HEK293T (cell line): ENCODE measurements at regions not wholly inside any gene's neighbourhood (a gene's known extent, or its start where the extent isn't known, plus 50 kb on each side); places are given as distances from the start of the nearest gene placed in this dataset.
"Not testable (repeated sequence)": the region's sequence is repeated elsewhere in the genome, so short reads cannot be mapped to it uniquely, and the experiment has no call there.

Experiments
- CTCF ChIA-PET: fragments of 350-600 bp; formaldehyde crosslinking; extraction: SDS; loops from one replicate; lab custom pipeline; 2021; ENCODE audit warnings: antibody characterized with exemption, inconsistent platforms; lab: Yijun Ruan, JAX
- POLR2A ChIA-PET: fragments of 350-600 bp; formaldehyde crosslinking; extraction: SDS; loops from one replicate; lab custom pipeline; 2020; ENCODE audit warnings: antibody characterized with exemption, inconsistent platforms; lab: Yijun Ruan, JAX
- DNase-seq: peaks from one replicate; pipeline ENCODE4 v3.0.0; 2012; ENCODE audit warnings: mixed read lengths; ENCODE audit errors: extremely low spot score
- ARNT ChIP-seq: fragments of 450-650 bp; IDR thresholded peaks from 2 replicates; pipeline ENCODE4 v1.6.1; 2017; ENCODE audit warnings: mild to moderate bottlenecking
- BHLHE40 ChIP-seq: fragments of 450-650 bp; IDR thresholded peaks from 2 replicates; pipeline ENCODE4 v1.6.1; 2016; ENCODE audit warnings: mild to moderate bottlenecking, moderate library complexity, borderline replicate concordance
- CTBP1 ChIP-seq: fragments of 450-650 bp; IDR thresholded peaks from 2 replicates; pipeline ENCODE4 v1.6.1; 2016; ENCODE audit warnings: borderline replicate concordance
- ELF4 ChIP-seq: fragments of 450-650 bp; IDR thresholded peaks from 2 replicates; pipeline ENCODE4 v1.6.1; 2017; ENCODE audit warnings: antibody characterized with exemption
- FOXA1 ChIP-seq: fragments of 450-650 bp; IDR thresholded peaks from 2 replicates; pipeline ENCODE4 v1.6.1; 2016; ENCODE audit warnings: mild to moderate bottlenecking
- FOXK2 ChIP-seq: fragments of 450-650 bp; IDR thresholded peaks from 2 replicates; pipeline ENCODE4 v1.6.1; 2016; ENCODE audit warnings: mild to moderate bottlenecking
- FOXM1 ChIP-seq: fragments of 450-650 bp; IDR thresholded peaks from 2 replicates; pipeline ENCODE4 v1.6.1; 2017; ENCODE audit warnings: mild to moderate bottlenecking, borderline replicate concordance
- HDGF ChIP-seq: fragments of 450-650 bp; IDR thresholded peaks from 2 replicates; pipeline ENCODE4 v1.6.1; 2017; ENCODE audit warnings: antibody characterized with exemption, borderline replicate concordance
- L3MBTL2 ChIP-seq: fragments of 450-650 bp; conservative IDR thresholded peaks from 2 replicates; pipeline ENCODE4 v1.6.1; 2016; ENCODE audit warnings: mild to moderate bottlenecking
- LEF1 ChIP-seq: fragments of 450-650 bp; IDR thresholded peaks from 2 replicates; pipeline ENCODE4 v1.6.1; 2017; ENCODE audit warnings: mild to moderate bottlenecking, borderline replicate concordance
- NFRKB ChIP-seq: fragments of 450-650 bp; IDR thresholded peaks from 2 replicates; pipeline ENCODE4 v1.6.1; 2016; ENCODE audit warnings: mild to moderate bottlenecking, moderate library complexity
- PKNOX1 ChIP-seq: fragments of 450-650 bp; IDR thresholded peaks from 2 replicates; pipeline ENCODE4 v1.6.1; 2016
- SP1 ChIP-seq: fragments of 450-650 bp; IDR thresholded peaks from 2 replicates; pipeline ENCODE4 v1.6.1; 2017
- SUZ12 ChIP-seq: fragments of 450-650 bp; IDR thresholded peaks from 2 replicates; pipeline ENCODE4 v1.6.1; 2016; ENCODE audit warnings: mild to moderate bottlenecking
- TARDBP ChIP-seq: fragments of 450-650 bp; IDR thresholded peaks from 2 replicates; pipeline ENCODE4 v1.6.1; 2016
- ZNF384 ChIP-seq: fragments of 450-650 bp; IDR thresholded peaks from 2 replicates; pipeline ENCODE4 v1.6.1; 2016

DNA sequence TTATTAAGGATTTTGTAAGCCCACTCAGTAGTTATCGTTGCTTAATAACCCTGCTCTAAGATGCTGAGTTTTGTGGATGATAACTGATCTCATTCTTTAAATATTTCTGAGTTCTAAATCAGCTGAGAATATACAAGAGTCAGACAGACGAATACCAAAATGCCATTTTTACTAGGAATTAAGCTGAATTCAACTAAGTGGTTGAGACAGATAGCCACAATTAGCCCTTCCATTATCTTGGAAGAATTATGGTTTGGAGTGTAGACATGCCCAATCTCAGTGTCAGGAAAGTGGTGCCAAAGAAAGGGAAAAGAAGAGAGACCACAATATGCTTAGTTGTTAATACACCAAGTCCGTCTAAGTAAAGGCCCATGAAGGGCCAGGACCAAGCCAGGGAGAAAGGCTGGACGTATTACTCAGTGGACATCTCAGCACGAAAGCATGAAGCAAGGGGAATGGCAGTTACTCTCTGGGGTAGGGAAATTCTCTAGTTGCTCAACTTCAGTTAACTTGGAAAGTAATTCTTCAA lies 58.6 kb downstream of the KCNA5 start:
- POLR2A ChIA-PET = no interaction called here
- CTCF ChIA-PET = interaction anchor here (1.4 kb wide), 1 partner anchor 247 kb away, joined by 3 read pairs; no protein-coding TSS in a partner anchor
- TF ChIP-seq BHLHE40 (no peak), CTBP1 (no peak), ARNT (no peak), ELF4 (no peak), NFRKB (no peak), SUZ12 (no peak), ZNF384 (no peak), FOXK2 (no peak), SP1 (no peak), TARDBP (no peak), FOXA1 (no peak), PKNOX1 (no peak), FOXM1 (no peak), HDGF (no peak)
- no peak for DNase-seq

DNA sequence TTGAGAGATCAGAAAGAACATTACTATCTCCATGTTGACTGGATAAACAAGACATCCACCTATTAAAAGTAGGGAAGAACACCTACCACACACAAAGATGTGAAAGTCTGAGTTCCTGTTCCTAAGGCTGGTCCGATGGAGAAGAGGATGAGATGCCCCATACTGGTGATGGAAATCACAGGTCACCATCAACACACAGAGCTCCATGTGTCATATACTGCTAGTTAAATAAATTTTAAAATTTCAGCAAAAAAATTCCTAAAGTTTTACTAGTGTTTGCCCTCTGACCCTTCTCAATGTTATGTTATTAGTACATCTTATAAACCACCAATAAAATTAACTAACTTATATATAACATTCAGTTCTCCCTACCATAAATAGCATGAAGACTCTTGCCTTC lies 59.1 kb downstream of the KCNA5 start:
- no peak for DNase-seq
- TF ChIP-seq FOXA1 (no peak), LEF1 (no peak)
- ChIA-PET CTCF (no interaction called here), POLR2A (no interaction called here)

- TF ChIP-seq PKNOX1 = no peak
- TF ChIP-seq FOXK2 = no peak
- no peak for TF ChIP-seq HDGF
- no peak for TF ChIP-seq ARNT
- no peak for TF ChIP-seq BHLHE40
- no peak for TF ChIP-seq FOXM1
- TF ChIP-seq TARDBP = no peak
- no peak for TF ChIP-seq CTBP1
- TF ChIP-seq FOXA1 = no peak
- TF ChIP-seq NFRKB = no peak
- no peak for TF ChIP-seq SP1
- no peak for TF ChIP-seq ZNF384
- DNase-seq = no peak
- CTCF ChIA-PET = no interaction called here
- POLR2A ChIA-PET = no interaction called here
These were observed 66.7 kb downstream of the KCNA5 start for GRCh38 chr12:5110345-5110744.

DNA sequence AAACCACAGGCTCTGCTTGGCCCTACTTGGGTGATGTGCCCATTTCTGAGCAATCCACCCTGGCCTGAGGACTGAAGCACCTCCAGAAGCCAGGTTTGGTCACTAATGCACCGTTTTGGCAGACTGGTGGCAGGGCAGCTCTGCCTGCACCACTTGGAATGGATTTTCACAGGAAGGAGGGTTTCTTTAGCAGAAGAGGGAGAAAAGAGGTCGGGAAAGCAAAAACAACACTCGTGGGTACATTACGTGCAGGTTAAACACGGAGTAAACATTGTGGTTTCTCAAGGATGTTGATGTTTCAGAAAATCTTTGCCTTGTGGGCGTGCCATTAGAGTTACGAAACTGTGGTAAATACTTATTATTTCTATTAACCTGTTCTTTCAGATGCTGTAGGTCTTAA lies 70.8 kb downstream of the KCNA5 start:
- ChIA-PET POLR2A (no interaction called here), CTCF (no interaction called here)
- TF ChIP-seq NFRKB (no peak), TARDBP (no peak), FOXM1 (no peak), ZNF384 (no peak), FOXK2 (no peak), ARNT (no peak), ELF4 (no peak), LEF1 (no peak), CTBP1 (no peak), SUZ12 (no peak), L3MBTL2 (no peak), HDGF (no peak), PKNOX1 (no peak), SP1 (no peak), BHLHE40 (no peak), FOXA1 (no peak)
- DNase-seq = no peak

- DNase-seq, CTCF ChIA-PET, POLR2A ChIA-PET: not testable (repeated sequence)
These were observed 78.1 kb downstream of the KCNA5 start for GRCh38 chr12:5121784-5122183.

DNA sequence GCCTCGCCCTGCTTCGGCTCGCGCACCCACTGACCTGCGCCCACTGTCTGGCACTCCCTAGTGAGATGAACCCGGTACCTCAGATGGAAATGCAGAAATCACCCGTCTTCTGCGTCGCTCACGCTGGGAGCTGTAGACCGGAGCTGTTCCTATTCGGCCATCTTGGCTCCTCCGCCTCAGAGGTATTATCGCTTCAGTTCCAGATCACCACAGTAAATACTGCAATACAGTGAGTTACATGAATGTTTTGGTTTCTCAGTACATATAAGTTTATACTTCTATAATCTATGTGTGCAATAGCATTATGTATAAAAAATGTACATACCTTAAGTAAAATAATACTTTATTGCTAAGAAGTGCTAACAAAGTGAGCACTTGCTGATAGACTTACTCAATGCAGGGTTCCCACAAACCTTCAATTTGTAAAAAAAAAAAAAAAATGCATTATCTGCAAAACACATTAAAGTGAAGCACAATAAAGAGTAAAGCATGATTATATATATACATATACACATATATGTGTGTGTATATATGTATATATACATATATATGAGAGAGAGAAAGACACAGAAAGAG lies 78.7 kb downstream of the KCNA5 start:
- POLR2A ChIA-PET, CTCF ChIA-PET, DNase-seq: not testable (repeated sequence)

DNA sequence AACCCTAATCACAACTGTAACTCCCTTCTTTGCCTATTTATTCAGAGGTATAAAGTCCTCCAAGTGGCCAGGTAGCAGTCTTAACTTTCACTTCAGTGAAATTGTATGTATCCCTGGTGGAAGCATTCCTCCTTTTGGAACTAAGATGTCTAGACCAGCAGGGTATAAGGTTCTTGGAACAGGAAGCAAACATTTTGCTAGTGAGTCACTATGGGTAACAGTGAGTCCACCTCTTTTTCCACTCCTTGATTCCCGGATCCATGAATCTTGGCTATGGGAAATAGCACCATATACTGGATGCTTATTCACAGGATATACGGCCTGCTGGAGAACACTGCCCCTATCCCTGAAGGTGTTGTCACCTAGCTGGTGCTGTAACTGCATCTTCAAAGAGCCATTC lies 80.2 kb downstream of the KCNA5 start:
- TF ChIP-seq ELF4 (no peak), NFRKB (no peak), SUZ12 (no peak), BHLHE40 (no peak), FOXM1 (no peak), HDGF (no peak), FOXA1 (no peak), L3MBTL2 (no peak), CTBP1 (no peak), ARNT (no peak), ZNF384 (no peak), PKNOX1 (no peak), FOXK2 (no peak), SP1 (no peak), TARDBP (no peak), LEF1 (no peak)
- ChIA-PET CTCF (no interaction called here), POLR2A (no interaction called here)
- DNase-seq = no peak
